Peyer's patch (tissue), 4 donors: ENCODE measurements at regions not wholly inside any gene's neighbourhood (a gene's known extent, or its start where the extent isn't known, plus 50 kb on each side); places are given as distances from the start of the nearest gene placed in this dataset.

Experiments used
- DNase-seq, 3 donors: peaks; one replicate each; pipeline ENCODE4 v3.0.0-alpha.2; 2017 to 2019
- H3K27ac ChIP-seq, 4 donors: fragments of 200-600 bp; sonication (generic); one replicate each; pipeline ENCODE4 v1.5.1; 2016 to 2019
- H3K27me3 ChIP-seq, 2 donors: fragments of 200-600 bp; sonication (generic); one replicate each; pipeline ENCODE4 v1.5.1; 2019
- H3K36me3 ChIP-seq, 3 donors: fragments of 200-600 bp; sonication (generic); one replicate each; pipeline ENCODE4 v1.5.1; 2016 to 2019
- H3K4me1 ChIP-seq, 4 donors: fragments of 200-600 bp; sonication (generic); one replicate each; pipeline ENCODE4 v1.5.1; 2016 to 2019
- H3K4me3 ChIP-seq, 4 donors: fragments of 200-600 bp; sonication (generic); 1 replicate in 3 of 4; 2 replicates in 1 of 4; pipeline ENCODE4 v1.5.1; 2016 to 2019; ENCODE audit warnings: mild to moderate bottlenecking in 1 of 4
- H3K9me3 ChIP-seq, 4 donors: fragments of 200-600 bp; sonication (generic); one replicate each; pipeline ENCODE4 v1.5.1; 2016 to 2019; ENCODE audit warnings: mild to moderate bottlenecking in 1 of 4
- CTCF ChIP-seq, 6 experiments: fragments of 450-650 bp in 4 of 6; fragments of 200-600 bp in 2 of 6; sonication (generic) in 1 of 6; IDR thresholded peaks; one replicate each; pipeline ENCODE4 v1.5.1; 2017 to 2019; ENCODE audit warnings: antibody characterized with exemption in 6 of 6, mild to moderate bottlenecking in 3 of 6, moderate library complexity in 1 of 6
- POLR2A ChIP-seq, 2 donors: fragments of 450-650 bp; IDR thresholded peaks; one replicate each; pipeline ENCODE4 v1.5.1; 2017; ENCODE audit warnings: antibody characterized with exemption in 2 of 2, mild to moderate bottlenecking in 2 of 2, moderate library complexity in 2 of 2

DNA sequence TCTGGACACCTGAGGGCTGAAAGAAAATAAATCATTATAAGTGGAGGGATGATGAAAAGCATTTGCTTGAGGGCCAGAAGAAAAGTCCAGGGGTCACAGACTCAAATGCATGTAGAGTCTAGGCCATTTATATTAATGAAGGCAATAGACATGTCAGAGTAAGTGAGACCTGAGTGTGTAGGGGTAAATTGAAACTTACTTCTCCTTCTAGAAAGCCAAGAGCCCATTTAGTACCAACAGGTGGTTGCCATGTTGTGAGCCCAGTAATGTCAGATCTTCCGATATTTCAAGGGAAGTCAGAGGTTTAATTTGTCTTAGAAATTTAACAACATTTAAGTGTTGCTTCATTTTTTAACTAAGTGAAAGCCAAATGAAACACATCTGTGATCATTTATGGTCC lies 166.1 kb upstream of the SLIT2 start:
- Histone ChIP-seq H3K4me3 (no peak overlapping the region), H3K36me3 (no peaks in the 10 kb centered on the region), H3K4me1 (no peaks in the 10 kb centered on the region), H3K9me3 (no peaks in the 10 kb centered on the region), H3K27ac (no peak overlapping the region), H3K27me3 (no peaks in the 10 kb centered on the region)
- TF ChIP-seq POLR2A (IDR thresholded peaks at IDR 0.05), result no peak
- TF ChIP-seq CTCF (IDR thresholded peaks at IDR 0.05), result no peak
- DNase-seq, result no peak

- Histone ChIP-seq H3K27me3 (no peaks in the 10 kb centered on the region), H3K4me3 (no peak overlapping the region), H3K9me3 (no peaks in the 10 kb centered on the region), H3K36me3 (no peaks in the 10 kb centered on the region), H3K4me1 (no peaks in the 10 kb centered on the region), H3K27ac (no peak overlapping the region)
- DNase-seq, result no peak
- TF ChIP-seq POLR2A (IDR thresholded peaks at IDR 0.05) (no peak), CTCF (IDR thresholded peaks at IDR 0.05) (no peak)
Measured at GRCh38 chr4:20085156-20085555, 166.5 kb upstream of the SLIT2 start.

DNA sequence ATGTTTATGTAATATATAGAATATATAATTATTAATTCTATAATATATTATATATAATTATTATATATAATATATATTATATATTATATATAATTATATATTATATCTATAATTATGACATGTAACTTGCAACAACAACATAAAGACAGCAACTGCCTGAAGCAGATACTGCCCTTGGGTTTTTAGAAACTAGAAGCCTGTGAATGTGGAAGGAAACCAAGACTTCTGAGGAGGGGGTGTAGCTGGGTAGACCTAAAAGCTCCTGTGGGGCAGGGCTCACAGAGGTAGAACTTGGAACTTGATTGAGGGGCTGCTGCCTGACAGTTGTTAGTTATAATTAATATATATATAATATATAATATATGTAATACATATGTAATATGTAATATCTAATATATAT lies 167.2 kb upstream of the SLIT2 start:
- Histone ChIP-seq H3K27ac (no peak overlapping the region), H3K36me3 (no peaks in the 10 kb centered on the region), H3K9me3 (no peaks in the 10 kb centered on the region), H3K4me1 (no peaks in the 10 kb centered on the region), H3K4me3 (no peak overlapping the region), H3K27me3 (no peaks in the 10 kb centered on the region)
- DNase-seq, result no peak
- TF ChIP-seq POLR2A (IDR thresholded peaks at IDR 0.05), result no peak
- TF ChIP-seq CTCF (IDR thresholded peaks at IDR 0.05), result no peak

- no peak overlapping the region for H3K27ac ChIP-seq
- DNase-seq, result no peak
Measured at GRCh38 chr4:20078644-20079043, 173.1 kb upstream of the SLIT2 start.

GRCh38 chr4:20075248-20075871 lies 176.3 kb upstream of the SLIT2 start:
- no peak for DNase-seq
- TF ChIP-seq POLR2A (IDR thresholded peaks at IDR 0.05) (no peak), CTCF (IDR thresholded peaks at IDR 0.05) (no peak)
- Histone ChIP-seq H3K27me3 (no peaks in the 10 kb centered on the region), H3K4me3 (no peak overlapping the region), H3K36me3 (no peaks in the 10 kb centered on the region), H3K9me3 (no peaks in the 10 kb centered on the region), H3K4me1 (no peaks in the 10 kb centered on the region), H3K27ac (no peak overlapping the region)

More at GRCh38 chr4:20078644-20079043, 173.1 kb upstream of the SLIT2 start:
- Histone ChIP-seq H3K36me3 (no peaks in the 10 kb centered on the region), H3K4me3 (no peak overlapping the region), H3K27me3 (no peaks in the 10 kb centered on the region), H3K4me1 (no peaks in the 10 kb centered on the region), H3K9me3 (no peaks in the 10 kb centered on the region)
- TF ChIP-seq CTCF (IDR thresholded peaks at IDR 0.05) (no peak), POLR2A (IDR thresholded peaks at IDR 0.05) (no peak)

DNA sequence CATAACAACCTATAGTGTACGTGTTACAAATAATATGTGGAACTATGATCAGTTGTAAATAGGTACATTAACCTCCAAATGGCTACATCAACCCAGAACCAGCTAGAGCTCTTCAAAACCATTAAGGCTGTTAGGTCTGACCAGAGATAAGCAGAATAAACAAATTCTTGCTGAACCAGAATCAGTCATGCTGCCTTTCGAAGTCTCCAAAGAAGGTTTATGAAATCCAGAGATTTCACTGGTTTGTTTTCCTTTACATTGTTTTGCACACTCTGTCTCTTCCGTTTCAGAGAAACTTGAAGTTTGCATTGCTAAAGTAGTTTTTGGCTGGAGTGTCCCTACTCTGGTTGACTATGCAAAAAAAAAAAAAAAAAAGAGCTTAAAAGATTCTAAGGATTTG lies 177.3 kb upstream of the SLIT2 start:
- TF ChIP-seq CTCF (IDR thresholded peaks at IDR 0.05) (no peak), POLR2A (IDR thresholded peaks at IDR 0.05) (no peak)

More for the DNA sequence above, 177.3 kb upstream of the SLIT2 start:
- Histone ChIP-seq H3K4me1 (no peaks in the 10 kb centered on the region), H3K9me3 (no peaks in the 10 kb centered on the region), H3K36me3 (no peaks in the 10 kb centered on the region), H3K4me3 (no peak overlapping the region), H3K27ac (no peak overlapping the region), H3K27me3 (no peaks in the 10 kb centered on the region)
- no peak for DNase-seq
